ENCODE measurements at regions not wholly inside any gene's neighbourhood (a gene's known extent, or its start where the extent isn't known, plus 50 kb on each side); places are given as distances from the start of the nearest gene placed in this dataset.

DNA sequence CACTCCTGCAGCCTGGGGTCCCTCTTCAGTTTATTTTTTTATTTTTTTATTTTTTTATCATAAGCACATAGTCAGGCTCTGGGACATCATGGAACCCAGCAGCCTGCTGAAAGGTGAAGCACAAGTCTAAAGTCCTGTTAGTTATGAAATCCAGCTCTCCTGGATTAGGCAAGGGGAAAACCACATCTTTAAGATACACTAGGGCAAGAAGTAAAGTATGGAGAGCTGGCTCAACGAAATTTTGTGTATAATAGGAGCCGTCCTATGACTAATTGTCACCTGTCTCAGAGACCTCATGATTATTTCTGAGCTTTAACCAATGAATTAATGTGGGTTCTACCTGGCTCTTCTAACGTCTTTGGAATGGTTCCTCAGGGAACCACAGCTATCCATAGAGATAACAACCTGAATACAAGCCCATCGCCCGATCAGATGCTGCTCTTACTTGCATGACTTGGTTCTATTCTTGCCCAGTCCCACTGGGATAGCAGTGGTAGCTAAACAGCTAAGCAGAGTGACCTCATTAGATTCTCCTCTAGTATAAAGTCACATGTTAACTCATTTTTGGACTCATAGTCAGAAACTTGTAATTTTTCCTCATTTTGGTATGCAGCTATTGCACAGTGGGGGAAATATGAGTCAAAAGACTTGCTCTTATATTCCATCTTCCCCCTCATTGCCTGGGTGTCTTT lies 122.7 kb downstream of the LMO4 start:
- Mint-ChIP-seq H3K9me3 (no peaks in the 10 kb centered on the region), H3K36me3 (no peaks in the 10 kb centered on the region), H3K4me1 (ENCODE audit: low read depth in 2 of 2) (peaks cover 14% of the 10 kb centered on the region in 2 donors), H3K4me3 (no peak overlapping the region), H3K27me3 (no peaks in the 10 kb centered on the region), H3K27ac (no peak overlapping the region)
- ATAC-seq (no peak), DNase-seq (ENCODE audit: low spot score) (no peak)

GRCh38 chr1:87452648-87453047 lies 124.0 kb downstream of the LMO4 start:
- Mint-ChIP-seq H3K27me3 (no peaks in the 10 kb centered on the region), H3K4me1 (ENCODE audit: low read depth in 2 of 2) (peaks cover 14% of the 10 kb centered on the region in 2 donors), H3K36me3 (no peaks in the 10 kb centered on the region), H3K27ac (no peak overlapping the region), H3K9me3 (no peaks in the 10 kb centered on the region), H3K4me3 (no peak overlapping the region)
- ATAC-seq, result no peak
- no peak for DNase-seq (ENCODE audit: low spot score)

DNA sequence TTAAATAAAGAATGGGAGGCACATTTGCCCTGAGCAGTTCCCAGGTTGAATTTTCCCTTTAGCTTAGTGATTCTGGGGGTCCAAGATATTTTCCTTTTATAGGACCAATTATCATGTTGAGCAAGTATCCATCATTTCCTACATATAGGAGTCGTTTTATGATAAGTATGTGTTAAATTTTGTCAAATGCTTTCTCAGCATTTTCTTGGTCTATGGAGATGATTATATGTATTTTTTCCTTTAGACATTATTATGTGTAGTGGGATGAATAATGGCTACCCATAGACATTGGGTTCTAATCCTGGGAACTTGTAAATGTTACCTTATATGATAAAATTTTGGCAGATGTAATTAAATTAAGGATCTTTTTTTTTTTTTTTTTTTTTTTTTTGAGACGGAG lies 128.7 kb downstream of the LMO4 start:
- no peak overlapping the region for H3K4me3 Mint-ChIP-seq
- peaks cover 4% of the 10 kb centered on the region for H3K9me3 Mint-ChIP-seq
- DNase-seq (ENCODE audit: low spot score) (no peak), ATAC-seq (no peak)
- H3K4me1 Mint-ChIP-seq (ENCODE audit: low read depth in 2 of 2), result no peaks in the 10 kb centered on the region
- no peaks in the 10 kb centered on the region for H3K36me3 Mint-ChIP-seq
- H3K27ac Mint-ChIP-seq, result no peak overlapping the region
- H3K27me3 Mint-ChIP-seq, result no peaks in the 10 kb centered on the region

- no peaks in the 10 kb centered on the region for H3K27me3 Mint-ChIP-seq
- peaks cover 0 to 4% of the 10 kb centered on the region in 2 donors for H3K4me1 Mint-ChIP-seq (ENCODE audit: low read depth in 2 of 2)
- H3K9me3 Mint-ChIP-seq, result peaks cover 4% of the 10 kb centered on the region
- ATAC-seq (no peak), DNase-seq (ENCODE audit: low spot score) (no peak)
- H3K4me3 Mint-ChIP-seq, result no peak overlapping the region
- no peaks in the 10 kb centered on the region for H3K36me3 Mint-ChIP-seq
- H3K27ac Mint-ChIP-seq, result no peak overlapping the region
Observed at GRCh38 chr1:87462894-87463293, 134.2 kb downstream of the LMO4 start.

- Mint-ChIP-seq H3K36me3 (no peaks in the 10 kb centered on the region), H3K4me3 (peak overlapping the region; percentile 4), H3K27me3 (no peaks in the 10 kb centered on the region), H3K9me3 (peaks cover 4% of the 10 kb centered on the region), H3K27ac (no peak overlapping the region), H3K4me1 (ENCODE audit: low read depth in 2 of 2) (peaks cover 0 to 4% of the 10 kb centered on the region in 2 donors)
- no peak for DNase-seq (ENCODE audit: low spot score)
- peak; percentile 43 for ATAC-seq
Observed at GRCh38 chr1:87464022-87464490, 135.4 kb downstream of the LMO4 start.

DNA sequence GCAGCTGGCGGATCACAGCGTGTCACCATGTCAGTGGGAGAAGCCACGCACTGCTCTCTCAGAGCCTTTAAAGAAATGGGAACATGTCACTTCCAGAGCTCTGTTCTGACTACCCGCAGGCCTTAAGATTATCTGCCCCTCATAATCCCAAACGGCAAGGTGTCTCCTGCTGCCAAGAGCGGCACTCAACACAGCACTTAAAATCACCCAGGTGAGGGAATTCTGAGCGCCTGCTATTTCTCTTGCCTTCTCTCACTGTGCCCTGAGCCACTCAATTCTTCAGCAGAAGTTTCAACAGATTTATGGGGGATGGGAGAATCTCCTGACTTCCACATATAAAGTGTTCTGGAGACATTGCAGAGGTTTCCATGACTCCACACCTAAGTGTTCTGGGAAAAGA lies 137.9 kb downstream of the LMO4 start:
- ATAC-seq, result no peak
- no peak overlapping the region for H3K27ac Mint-ChIP-seq
- H3K4me3 Mint-ChIP-seq, result no peak overlapping the region

GRCh38 chr1:87472716-87473115 lies 144.0 kb downstream of the LMO4 start:
- no peak for ATAC-seq
- H3K36me3 Mint-ChIP-seq, result no peaks in the 10 kb centered on the region
- H3K9me3 Mint-ChIP-seq, result no peaks in the 10 kb centered on the region
- no peak overlapping the region for H3K4me3 Mint-ChIP-seq
- no peak for DNase-seq (ENCODE audit: low spot score)
- H3K27me3 Mint-ChIP-seq, result no peaks in the 10 kb centered on the region
- no peak overlapping the region for H3K27ac Mint-ChIP-seq
- H3K4me1 Mint-ChIP-seq (ENCODE audit: low read depth in 2 of 2), result no peaks in the 10 kb centered on the region

More for the DNA sequence above, 137.9 kb downstream of the LMO4 start:
- peaks cover 0 to 4% of the 10 kb centered on the region in 2 donors for H3K4me1 Mint-ChIP-seq (ENCODE audit: low read depth in 2 of 2)
- no peak for DNase-seq (ENCODE audit: low spot score)
- H3K36me3 Mint-ChIP-seq, result no peaks in the 10 kb centered on the region
- no peaks in the 10 kb centered on the region for H3K9me3 Mint-ChIP-seq
- no peaks in the 10 kb centered on the region for H3K27me3 Mint-ChIP-seq

DNA sequence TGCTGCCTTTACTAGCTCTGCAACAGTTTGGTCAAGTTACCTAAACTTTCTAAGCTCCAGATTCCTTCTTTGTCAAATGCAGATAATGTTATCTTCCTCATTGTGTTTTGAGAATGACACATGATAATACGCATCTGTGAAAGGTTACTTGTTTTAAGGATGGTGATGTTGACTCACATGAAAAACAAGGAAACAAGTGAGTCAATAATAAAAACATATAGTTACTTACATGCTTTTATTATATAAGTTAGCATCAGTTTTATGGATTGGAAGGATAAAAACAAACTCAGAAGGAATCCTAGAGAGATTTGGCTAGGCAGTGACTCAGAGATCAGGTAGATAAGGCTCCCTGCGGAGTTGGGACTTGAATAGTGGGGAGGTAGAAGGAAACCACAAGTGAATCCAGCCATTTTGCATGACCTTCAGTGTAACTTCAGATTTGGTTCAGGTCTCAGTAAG lies 144.6 kb downstream of the LMO4 start:
- Mint-ChIP-seq H3K4me3 (no peak overlapping the region), H3K9me3 (no peaks in the 10 kb centered on the region), H3K27ac (no peak overlapping the region), H3K36me3 (no peaks in the 10 kb centered on the region), H3K4me1 (ENCODE audit: low read depth in 2 of 2) (no peaks in the 10 kb centered on the region), H3K27me3 (no peaks in the 10 kb centered on the region)
- DNase-seq (ENCODE audit: low spot score), result no peak
- no peak for ATAC-seq

DNA sequence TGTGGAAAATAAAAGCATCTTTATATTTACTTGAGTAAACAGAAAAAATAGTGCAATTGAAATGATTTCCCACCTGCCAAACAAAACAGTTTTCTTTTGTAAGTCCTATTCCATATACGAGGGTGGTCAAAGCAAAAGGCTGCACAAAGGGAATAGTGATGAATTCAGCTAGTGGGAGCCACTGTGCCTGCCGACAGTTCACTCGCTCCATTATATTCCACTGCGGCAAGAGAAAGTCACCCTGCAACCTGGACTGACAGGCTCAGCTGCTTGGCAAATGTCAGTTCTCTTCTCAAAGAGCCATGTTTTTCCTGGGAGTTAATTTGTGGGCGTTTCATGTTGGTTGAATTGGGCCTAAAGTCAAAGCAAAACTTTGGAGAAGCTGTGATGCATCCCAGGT lies 145.4 kb downstream of the LMO4 start:
- ATAC-seq, result no peak
- Mint-ChIP-seq H3K36me3 (no peaks in the 10 kb centered on the region), H3K9me3 (no peaks in the 10 kb centered on the region), H3K27me3 (no peaks in the 10 kb centered on the region), H3K27ac (no peak overlapping the region), H3K4me3 (no peak overlapping the region), H3K4me1 (ENCODE audit: low read depth in 2 of 2) (no peaks in the 10 kb centered on the region)
- DNase-seq (ENCODE audit: low spot score), result no peak

DNA sequence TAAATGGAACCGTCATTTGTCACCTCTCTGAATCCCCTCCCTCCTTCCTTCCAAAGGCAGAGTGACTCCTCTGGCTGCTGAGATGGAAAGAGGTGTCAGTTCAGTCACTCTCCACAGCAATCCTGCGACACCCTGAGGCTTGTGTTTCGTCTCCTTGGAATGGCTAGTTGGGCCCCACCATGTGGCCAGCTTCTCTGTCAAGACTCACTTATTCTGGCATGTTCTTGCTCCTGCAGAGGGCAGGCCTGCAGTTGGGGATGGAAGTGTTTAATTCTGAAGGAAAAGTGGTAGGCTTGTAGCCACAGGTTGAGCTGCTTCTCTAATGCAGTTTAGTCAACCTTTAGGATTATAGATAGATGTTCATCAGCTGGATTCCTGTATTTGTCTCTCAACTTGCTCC lies 149.6 kb downstream of the LMO4 start:
- ATAC-seq (no peak), DNase-seq (ENCODE audit: low spot score) (no peak)
- H3K27ac Mint-ChIP-seq, result no peak overlapping the region
- no peak overlapping the region for H3K4me3 Mint-ChIP-seq
- H3K4me1 Mint-ChIP-seq (ENCODE audit: low read depth in 2 of 2), result no peaks in the 10 kb centered on the region
- no peaks in the 10 kb centered on the region for H3K36me3 Mint-ChIP-seq
- no peaks in the 10 kb centered on the region for H3K9me3 Mint-ChIP-seq
- H3K27me3 Mint-ChIP-seq, result no peaks in the 10 kb centered on the region

GRCh38 chr1:87495147-87495546 lies 166.5 kb downstream of the LMO4 start:
- Mint-ChIP-seq H3K27me3 (peaks cover 0 to 9% of the 10 kb centered on the region in 2 donors), H3K9me3 (no peaks in the 10 kb centered on the region), H3K27ac (no peak overlapping the region), H3K36me3 (no peaks in the 10 kb centered on the region), H3K4me1 (ENCODE audit: low read depth in 2 of 2) (no peaks in the 10 kb centered on the region), H3K4me3 (no peak overlapping the region)
- no peak for ATAC-seq
- DNase-seq (ENCODE audit: low spot score), result no peak

DNA sequence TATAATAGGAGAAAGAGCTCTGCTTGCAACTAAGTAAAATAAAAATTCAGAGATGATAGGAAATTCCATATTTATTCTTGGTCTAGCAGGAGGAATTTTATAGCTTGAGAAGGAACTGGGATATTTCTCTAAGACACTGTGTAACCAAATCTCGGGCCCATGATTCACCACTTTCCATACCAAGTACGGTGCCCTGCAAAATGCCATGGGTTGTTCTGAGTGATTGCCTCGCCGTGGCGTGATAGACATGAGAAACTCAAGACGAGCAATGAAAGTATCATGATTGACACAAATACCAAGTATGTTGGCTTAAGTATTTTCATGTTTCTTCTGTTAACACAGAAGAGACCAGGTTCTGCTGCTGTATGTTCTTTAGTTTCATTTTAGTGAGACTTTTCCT lies 167.2 kb downstream of the LMO4 start:
- Mint-ChIP-seq H3K36me3 (no peaks in the 10 kb centered on the region), H3K9me3 (no peaks in the 10 kb centered on the region), H3K27ac (no peak overlapping the region), H3K27me3 (peaks cover 0 to 9% of the 10 kb centered on the region in 2 donors), H3K4me1 (ENCODE audit: low read depth in 2 of 2) (no peaks in the 10 kb centered on the region), H3K4me3 (no peak overlapping the region)
- DNase-seq (ENCODE audit: low spot score), result no peak
- no peak for ATAC-seq

DNA sequence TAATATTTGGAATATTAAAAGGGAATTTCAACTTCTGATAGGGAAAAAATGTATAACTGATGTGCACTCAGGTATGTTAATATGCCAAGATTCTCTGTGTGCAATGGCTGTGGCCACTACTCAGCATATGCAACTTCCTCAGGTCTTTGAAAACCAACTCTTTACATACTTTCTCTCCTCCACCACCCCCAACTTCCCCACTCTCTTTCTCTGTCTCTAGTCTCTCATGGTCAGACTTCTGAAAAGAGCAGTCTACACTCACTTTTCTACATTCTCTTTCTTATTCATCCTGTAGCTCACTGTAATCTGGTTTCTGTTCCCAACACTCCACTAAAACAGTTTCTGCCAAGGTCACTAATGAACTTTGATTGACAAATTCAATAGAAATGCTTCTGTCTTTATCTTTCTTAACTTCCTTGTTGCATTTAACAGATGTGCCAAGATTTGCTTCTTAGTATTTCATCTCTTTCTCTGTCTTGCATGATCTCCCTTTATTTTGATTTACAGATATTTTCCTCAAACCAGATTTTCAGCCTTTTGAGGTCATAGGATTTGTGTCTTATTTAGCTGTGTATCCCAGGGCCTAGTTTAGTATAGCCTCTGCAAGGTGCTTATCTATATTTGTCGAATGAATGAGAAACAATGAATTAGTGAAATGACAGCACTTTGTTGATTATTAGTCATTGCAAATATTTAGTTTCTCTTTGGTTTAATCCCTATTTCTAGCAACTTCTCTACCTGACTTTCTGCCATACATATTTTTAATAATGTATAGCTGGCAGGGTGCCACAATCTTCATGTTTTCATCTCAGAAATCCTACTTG lies 168.9 kb downstream of the LMO4 start:
- ATAC-seq, result no peak
- DNase-seq (ENCODE audit: low spot score), result no peak
- Mint-ChIP-seq H3K4me1 (ENCODE audit: low read depth in 2 of 2) (no peaks in the 10 kb centered on the region), H3K27ac (no peak overlapping the region), H3K4me3 (no peak overlapping the region), H3K27me3 (peaks cover 0 to 9% of the 10 kb centered on the region in 2 donors), H3K36me3 (no peaks in the 10 kb centered on the region), H3K9me3 (no peaks in the 10 kb centered on the region)

DNA sequence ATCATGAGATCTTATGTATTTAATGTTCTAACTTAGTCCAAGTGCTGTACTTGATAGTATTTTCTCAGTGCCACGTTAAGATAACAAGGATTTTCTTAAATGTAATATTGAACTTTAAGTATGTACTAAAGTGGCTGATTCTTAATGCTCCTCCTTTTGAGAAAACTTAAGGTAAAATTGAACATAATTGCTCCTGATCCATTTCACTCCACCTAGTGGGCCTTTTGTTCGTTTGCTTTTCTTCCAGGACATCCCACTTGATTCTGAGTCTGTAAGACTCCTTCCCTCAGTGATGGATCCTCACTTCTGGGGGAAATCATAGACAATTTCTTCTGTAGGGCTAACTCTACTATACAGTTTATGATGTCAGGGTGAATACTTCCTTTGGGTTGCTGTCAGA lies 173.1 kb downstream of the LMO4 start:
- Mint-ChIP-seq H3K36me3 (no peaks in the 10 kb centered on the region), H3K4me1 (ENCODE audit: low read depth in 2 of 2) (no peaks in the 10 kb centered on the region), H3K27me3 (peaks cover 0 to 11% of the 10 kb centered on the region in 2 donors), H3K4me3 (no peak overlapping the region), H3K27ac (no peak overlapping the region), H3K9me3 (no peaks in the 10 kb centered on the region)
- DNase-seq (ENCODE audit: low spot score) (no peak), ATAC-seq (no peak)

Data from natural killer cell treated with Interleukin-12 subunit alpha and Interleukin-12 subunit beta and Interleukin-15 and Interleukin-18, amount 100 ng/mL, for 72 hours (primary cell).